ENCODE measurements at regions not wholly inside any gene's neighbourhood (a gene's known extent, or its start where the extent isn't known, plus 50 kb on each side); places are given as distances from the start of the nearest gene placed in this dataset.

GRCh38 chr6:48474136-48474535 lies 363.1 kb upstream of the PTCHD4 start:
- TF ChIP-seq CTCF (IDR thresholded peaks at IDR 0.05; ENCODE audit: low read length), result no peak
- TF ChIP-seq EZH2 (IDR thresholded peaks at IDR 0.05; ENCODE audit: borderline replicate concordance, low read length), result no peak

Data from OCI-LY1 (cell line).